Thyroid gland (tissue), 4 donors: ENCODE measurements at regions not wholly inside any gene's neighbourhood (a gene's known extent, or its start where the extent isn't known, plus 50 kb on each side); places are given as distances from the start of the nearest gene placed in this dataset.
A peak's percentile ranks its signal among the peaks of the same experiment; 100 is the strongest.

ENCODE experiments used
- DNase-seq, 2 donors: peaks; one replicate each; pipeline ENCODE4 v3.0.0-alpha.2; 2019
- H3K27ac ChIP-seq, 3 donors: fragments of 200-600 bp; sonication (generic); 1 replicate in 2 of 3; 2 replicates in 1 of 3; pipeline ENCODE4 v1.5.1; 2016 to 2019; ENCODE audit warnings: mild to moderate bottlenecking in 1 of 3, moderate library complexity in 1 of 3
- H3K27me3 ChIP-seq: fragments of 200-600 bp; sonication (generic); one replicate; pipeline ENCODE4 v1.5.1; 2019
- H3K36me3 ChIP-seq, 2 donors: fragments of 200-600 bp; sonication (generic); one replicate each; pipeline ENCODE4 v1.5.1; 2016 to 2019
- H3K4me1 ChIP-seq, 2 donors: fragments of 200-600 bp; sonication (generic); one replicate each; pipeline ENCODE4 v1.5.1; 2017 to 2019
- H3K4me3 ChIP-seq, 3 donors: fragments of 200-600 bp; sonication (generic); replicated peaks in 1 of 3; 1 replicate in 2 of 3; 2 replicates in 1 of 3; pipeline ENCODE4 v1.5.1; 2016; ENCODE audit warnings: mild to moderate bottlenecking in 1 of 3
- H3K9me3 ChIP-seq: fragments of 200-600 bp; sonication (generic); one replicate; pipeline ENCODE4 v1.5.1; 2017
- CTCF ChIP-seq, 6 experiments: fragments of 200-600 bp in 3 of 6; fragments of 450-650 bp in 3 of 6; sonication (generic) in 3 of 6; IDR thresholded peaks; one replicate each; pipeline ENCODE4 v1.5.1; 2016 to 2019; ENCODE audit warnings: antibody characterized with exemption in 6 of 6, mild to moderate bottlenecking in 2 of 6, inconsistent platforms in 1 of 6, moderate library complexity in 1 of 6
- POLR2A ChIP-seq, 2 donors: fragments of 450-650 bp; IDR thresholded peaks; one replicate each; pipeline ENCODE4 v1.6.1; 2017; ENCODE audit warnings: antibody characterized with exemption in 2 of 2, mild to moderate bottlenecking in 2 of 2, moderate library complexity in 1 of 2
- WGBS, 2 donors: methylation state at CpG; one replicate each; pipeline ENCODE4 v1.1.5; 2017; 5-methylcytosine and 5-hydroxymethylcytosine counted together
- intact Hi-C: fragments of 100-400 bp; cut with DNase I; formaldehyde crosslinking; loops from one replicate; pipeline ENCODE4 v1.15.1; 2023

DNA sequence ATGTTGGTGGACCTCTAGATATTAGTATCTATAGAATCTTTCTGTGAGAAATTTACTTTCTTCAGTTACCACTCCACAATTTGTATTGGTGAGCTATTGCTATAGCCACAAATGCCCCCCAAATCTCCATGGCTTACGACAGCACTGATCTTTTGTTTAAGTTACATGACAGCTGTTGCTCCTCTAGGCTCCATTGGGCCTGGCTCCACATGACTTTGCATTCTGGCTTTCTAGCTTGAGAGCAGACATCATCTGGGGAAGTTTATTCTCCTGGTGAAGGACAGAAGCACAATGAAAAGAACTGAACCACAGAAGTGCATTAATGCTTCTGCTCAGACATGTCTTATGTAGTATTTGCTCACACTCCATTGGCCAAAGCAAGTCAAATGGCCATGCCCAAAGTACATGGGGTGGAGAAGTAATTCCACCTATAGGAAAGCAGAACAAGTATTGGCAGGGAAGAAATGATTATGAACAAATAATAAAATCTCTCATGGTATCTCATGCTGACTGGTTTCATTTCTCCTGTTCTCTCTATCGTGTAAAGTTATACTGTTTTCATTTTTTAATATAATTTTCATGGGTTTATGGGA, 126.6 kb upstream of the FAM9C start:
- Histone ChIP-seq H3K36me3 (no peaks in the 10 kb centered on the region), H3K9me3 (no peaks in the 10 kb centered on the region), H3K4me1 (no peaks in the 10 kb centered on the region), H3K27ac (no peak overlapping the region), H3K27me3 (no peaks in the 10 kb centered on the region), H3K4me3 (no peak overlapping the region)
- intact Hi-C loops: no loop called here
- WGBS, 2 donors: 95 to 97% methylated on average over 2 of the region's 2 CpGs
- TF ChIP-seq CTCF (IDR thresholded peaks at IDR 0.05) (no peak), POLR2A (IDR thresholded peaks at IDR 0.05) (no peak)
- DNase-seq: no peak

DNA sequence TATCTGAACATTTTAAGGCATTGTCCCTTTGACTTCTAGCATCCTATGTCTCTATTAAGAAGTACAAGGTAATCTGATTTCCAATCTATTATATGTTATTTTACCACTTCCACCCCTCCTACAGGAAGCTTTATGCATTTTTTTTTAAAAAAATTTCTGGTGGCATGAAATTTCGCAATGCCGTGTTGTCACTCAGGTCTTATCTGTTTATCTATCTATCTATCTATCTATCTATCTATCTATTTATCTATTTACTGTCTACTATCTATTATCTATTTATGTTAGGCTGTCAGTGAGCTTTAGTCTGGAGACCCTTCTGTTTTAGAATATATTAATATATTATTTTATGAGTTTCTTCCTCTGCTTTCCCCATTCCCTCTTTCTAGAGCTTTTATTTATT, 125.3 kb upstream of the FAM9C start:
- Histone ChIP-seq H3K4me1 (no peaks in the 10 kb centered on the region), H3K27me3 (no peaks in the 10 kb centered on the region), H3K27ac (no peak overlapping the region), H3K4me3 (no peak overlapping the region), H3K36me3 (no peaks in the 10 kb centered on the region), H3K9me3 (no peaks in the 10 kb centered on the region)
- DNase-seq: no peak
- WGBS, 2 donors: 98 to 100% methylated on average over 2 of the region's 2 CpGs
- intact Hi-C loops: no loop called here
- no peak for TF ChIP-seq CTCF (IDR thresholded peaks at IDR 0.05)
- no peak for TF ChIP-seq POLR2A (IDR thresholded peaks at IDR 0.05)

DNA sequence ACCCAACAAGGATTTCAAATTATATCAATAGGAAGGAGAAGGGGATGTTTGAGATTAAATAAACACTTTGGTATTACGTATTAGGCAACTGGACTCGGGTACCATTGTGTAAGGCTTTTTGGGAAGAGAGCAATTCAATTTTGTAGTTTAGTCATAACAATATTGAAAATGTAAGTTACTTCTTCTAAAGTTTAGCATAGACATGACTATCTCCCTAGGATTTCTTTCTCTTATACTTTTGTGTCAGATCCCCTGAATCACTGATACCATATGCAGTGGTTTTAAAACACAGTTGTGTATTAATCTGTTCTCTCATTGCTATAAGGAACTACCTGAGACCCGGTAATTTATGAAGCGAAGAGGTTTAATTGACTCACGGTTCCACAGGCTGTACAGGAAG, 123.8 kb upstream of the FAM9C start:
- Histone ChIP-seq H3K27me3 (no peaks in the 10 kb centered on the region), H3K4me1 (no peaks in the 10 kb centered on the region), H3K9me3 (no peaks in the 10 kb centered on the region), H3K36me3 (no peaks in the 10 kb centered on the region), H3K4me3 (no peak overlapping the region), H3K27ac (peak overlapping the region in 1 of 3 donors; percentile 36)
- no peak for TF ChIP-seq POLR2A (IDR thresholded peaks at IDR 0.05)
- TF ChIP-seq CTCF (IDR thresholded peaks at IDR 0.05): no peak
- 82 to 85% methylated on average over 5 of the region's 5 CpGs for WGBS, 2 donors
- intact Hi-C loops: no loop called here
- no peak for DNase-seq

GRCh38 chrX:13167481-13168231, 123.2 kb upstream of the FAM9C start:
- intact Hi-C loops: no loop called here

More at GRCh38 chrX:13167481-13168231, 123.2 kb upstream of the FAM9C start:
- H3K4me3 ChIP-seq: no peak overlapping the region
- no peaks in the 10 kb centered on the region for H3K27me3 ChIP-seq
- H3K27ac ChIP-seq: peak overlapping the region in 2 of 3 donors; percentile 36 to 48
- no peaks in the 10 kb centered on the region for H3K9me3 ChIP-seq
- 66 to 69% methylated on average over 9 of the region's 9 CpGs for WGBS, 2 donors
- no peak for TF ChIP-seq CTCF (IDR thresholded peaks at IDR 0.05)
- TF ChIP-seq POLR2A (IDR thresholded peaks at IDR 0.05): no peak
- H3K4me1 ChIP-seq: no peaks in the 10 kb centered on the region
- no peak for DNase-seq
- no peaks in the 10 kb centered on the region for H3K36me3 ChIP-seq
